Neural progenitor cell (in vitro differentiated cells): ENCODE measurements at regions not wholly inside any gene's neighbourhood (a gene's known extent, or its start where the extent isn't known, plus 50 kb on each side); places are given as distances from the start of the nearest gene placed in this dataset.

Experiments
- DNase-seq: peaks from one replicate; pipeline ENCODE4 v3.0.0-alpha.2; 2016; ENCODE audit warnings: low spot score
- H2AFZ ChIP-seq: fragments of 200-600 bp; sonication (generic); replicated peaks from 2 replicates; pipeline ENCODE4 v1.6.1; 2016; ENCODE audit warnings: antibody characterized with exemption
- H3F3A ChIP-seq: fragments of 200-600 bp; sonication (generic); 2 replicates; pipeline ENCODE4 v1.6.1; 2016; ENCODE audit warnings: antibody characterized with exemption, low read depth
- H3K27ac ChIP-seq: fragments of 200-600 bp; sonication (generic); 2 replicates; pipeline ENCODE4 v1.5.1; 2016; ENCODE audit warnings: mild to moderate bottlenecking
- H3K27me3 ChIP-seq: fragments of 200-600 bp; sonication (generic); 2 replicates; pipeline ENCODE4 v1.6.1; 2016; ENCODE audit warnings: mild to moderate bottlenecking, moderate library complexity
- H3K36me3 ChIP-seq: fragments of 200-600 bp; sonication (generic); 2 replicates; pipeline ENCODE4 v1.5.1; 2016
- H3K4me1 ChIP-seq: fragments of 200-600 bp; sonication (generic); 2 replicates; pipeline ENCODE4 v1.6.1; 2016; ENCODE audit warnings: mixed run types
- H3K4me2 ChIP-seq: fragments of 200-600 bp; sonication (generic); 2 replicates; pipeline ENCODE4 v1.6.1; 2016
- H3K4me3 ChIP-seq: fragments of 200-600 bp; sonication (generic); 2 replicates; pipeline ENCODE4 v1.5.1; 2016
- H3K79me2 ChIP-seq: fragments of 200-600 bp; sonication (generic); 2 replicates; pipeline ENCODE4 v1.6.1; 2016; ENCODE audit warnings: low read depth
- H3K9ac ChIP-seq: fragments of 200-600 bp; sonication (generic); 2 replicates; pipeline ENCODE4 v1.6.1; 2016
- H3K9me3 ChIP-seq: fragments of 200-600 bp; sonication (generic); 2 replicates; pipeline ENCODE4 v1.5.1; 2016; ENCODE audit warnings: low read depth
- H4K20me1 ChIP-seq: fragments of 200-600 bp; sonication (generic); 2 replicates; pipeline ENCODE4 v1.6.1; 2016; ENCODE audit warnings: low read depth
- H3K27ac Mint-ChIP-seq: 3 replicates; pipeline ENCODE4 v1.8.0; 2021; ENCODE audit warnings: mixed read lengths
- H3K27me3 Mint-ChIP-seq: 2 replicates; pipeline ENCODE4 v1.8.0; 2022; ENCODE audit warnings: low read depth, mild to moderate bottlenecking, inconsistent platforms, moderate library complexity, mixed read lengths; ENCODE audit not compliant: insufficient read depth
- H3K36me3 Mint-ChIP-seq: 3 replicates; pipeline ENCODE4 v1.8.0; 2021; ENCODE audit warnings: mixed read lengths
- H3K4me1 Mint-ChIP-seq: 3 replicates; pipeline ENCODE4 v1.8.0; 2021; ENCODE audit warnings: mixed read lengths
- H3K4me3 Mint-ChIP-seq: 3 replicates; pipeline ENCODE4 v1.8.0; 2021; ENCODE audit warnings: mild to moderate bottlenecking, moderate library complexity, mixed read lengths
- H3K9me3 Mint-ChIP-seq: 3 replicates; pipeline ENCODE4 v1.8.0; 2020; ENCODE audit warnings: mixed read lengths
- EZH2 ChIP-seq: fragments of 200-600 bp; sonication (generic); IDR thresholded peaks from 2 replicates; pipeline ENCODE4 v1.6.1; 2017; ENCODE audit warnings: antibody characterized with exemption, mild to moderate bottlenecking, moderate library complexity
- EZH2phosphoT487 ChIP-seq: fragments of 200-600 bp; sonication (generic); IDR thresholded peaks from 2 replicates; pipeline ENCODE4 v1.6.1; 2017; ENCODE audit warnings: antibody characterized with exemption
- TF ChIP-seq, protein P1 (sequence below): fragments of 200-600 bp; sonication (generic); IDR thresholded peaks from 2 replicates; pipeline ENCODE4 v1.5.1; 2017; ENCODE audit warnings: antibody characterized with exemption, mild to moderate bottlenecking

DNA sequence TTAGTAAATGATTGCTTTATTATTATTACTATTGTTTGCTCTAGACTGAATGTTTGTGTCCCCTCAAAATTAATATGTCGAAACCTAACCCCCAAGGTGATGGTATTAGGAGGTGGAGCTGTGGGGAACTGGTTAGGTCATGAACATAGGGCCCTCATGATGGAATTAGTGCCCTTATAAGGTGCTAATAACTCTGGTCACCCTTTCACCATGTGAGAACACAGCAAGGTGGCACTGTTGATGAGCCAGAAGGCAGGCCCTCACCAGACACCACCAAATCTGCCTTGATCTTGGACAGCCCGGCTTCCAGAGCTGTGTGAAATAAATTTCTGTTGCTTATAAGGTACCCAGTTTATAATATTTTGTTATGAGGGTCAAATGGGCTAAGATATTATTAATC, 95.8 kb downstream of the BDNF start:
- H3K4me3 Mint-ChIP-seq: no peak overlapping the region
- no peaks in the 10 kb centered on the region for H3F3A ChIP-seq
- no peaks in the 10 kb centered on the region for H3K9me3 Mint-ChIP-seq
- H3K79me2 ChIP-seq: no peaks in the 10 kb centered on the region
- H3K27ac Mint-ChIP-seq: no peak overlapping the region
- H3K4me3 ChIP-seq: no peak overlapping the region
- no peaks in the 10 kb centered on the region for H4K20me1 ChIP-seq
- H3K4me1 Mint-ChIP-seq: no peaks in the 10 kb centered on the region
- no peaks in the 10 kb centered on the region for H3K36me3 Mint-ChIP-seq
- TF ChIP-seq EZH2phosphoT487: no peak
- TF ChIP-seq, protein P1, sequence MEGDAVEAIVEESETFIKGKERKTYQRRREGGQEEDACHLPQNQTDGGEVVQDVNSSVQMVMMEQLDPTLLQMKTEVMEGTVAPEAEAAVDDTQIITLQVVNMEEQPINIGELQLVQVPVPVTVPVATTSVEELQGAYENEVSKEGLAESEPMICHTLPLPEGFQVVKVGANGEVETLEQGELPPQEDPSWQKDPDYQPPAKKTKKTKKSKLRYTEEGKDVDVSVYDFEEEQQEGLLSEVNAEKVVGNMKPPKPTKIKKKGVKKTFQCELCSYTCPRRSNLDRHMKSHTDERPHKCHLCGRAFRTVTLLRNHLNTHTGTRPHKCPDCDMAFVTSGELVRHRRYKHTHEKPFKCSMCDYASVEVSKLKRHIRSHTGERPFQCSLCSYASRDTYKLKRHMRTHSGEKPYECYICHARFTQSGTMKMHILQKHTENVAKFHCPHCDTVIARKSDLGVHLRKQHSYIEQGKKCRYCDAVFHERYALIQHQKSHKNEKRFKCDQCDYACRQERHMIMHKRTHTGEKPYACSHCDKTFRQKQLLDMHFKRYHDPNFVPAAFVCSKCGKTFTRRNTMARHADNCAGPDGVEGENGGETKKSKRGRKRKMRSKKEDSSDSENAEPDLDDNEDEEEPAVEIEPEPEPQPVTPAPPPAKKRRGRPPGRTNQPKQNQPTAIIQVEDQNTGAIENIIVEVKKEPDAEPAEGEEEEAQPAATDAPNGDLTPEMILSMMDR: no peak
- no peak for TF ChIP-seq EZH2
- H3K27ac ChIP-seq: no peak overlapping the region
- H3K27me3 ChIP-seq: no peaks in the 10 kb centered on the region
- H3K9me3 ChIP-seq: no peaks in the 10 kb centered on the region
- peaks cover 3% of the 10 kb centered on the region for H3K27me3 Mint-ChIP-seq
- H3K4me1 ChIP-seq: peaks cover 3% of the 10 kb centered on the region
- no peak overlapping the region for H2AFZ ChIP-seq
- no peak overlapping the region for H3K9ac ChIP-seq
- no peak for DNase-seq
- no peak overlapping the region for H3K4me2 ChIP-seq
- H3K36me3 ChIP-seq: no peaks in the 10 kb centered on the region

DNA sequence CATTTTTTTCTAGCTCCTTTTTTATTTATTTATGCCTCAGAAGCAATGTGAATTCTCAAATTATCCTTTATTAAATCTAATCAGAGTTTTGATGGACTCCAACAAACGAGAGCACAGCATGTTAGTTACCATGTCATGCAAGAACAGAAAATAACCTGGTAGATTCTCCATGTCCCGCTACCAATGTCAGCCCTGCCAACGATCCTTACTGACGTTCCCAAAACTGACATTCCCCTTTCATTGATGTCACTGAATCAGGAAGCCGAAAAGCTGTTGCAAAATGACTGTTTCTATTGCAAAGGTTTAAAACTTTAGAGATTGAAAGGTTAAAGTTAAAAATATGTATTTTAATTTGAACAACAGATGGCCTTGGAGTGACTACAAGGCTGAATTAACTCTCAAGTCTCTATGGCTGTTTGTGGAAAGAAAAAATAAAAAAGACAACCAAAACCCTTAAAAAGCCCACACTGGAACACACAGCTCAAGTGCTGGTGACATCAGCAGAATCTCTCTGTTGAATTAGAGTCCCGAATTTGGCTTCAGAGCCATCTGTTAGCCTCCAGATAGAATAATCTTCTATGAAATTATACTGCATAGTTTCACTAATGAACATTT, 96.8 kb downstream of the BDNF start:
- Mint-ChIP-seq H3K36me3 (no peaks in the 10 kb centered on the region), H3K27me3 (peaks cover 3% of the 10 kb centered on the region), H3K4me1 (no peaks in the 10 kb centered on the region), H3K9me3 (no peaks in the 10 kb centered on the region), H3K27ac (no peak overlapping the region), H3K4me3 (no peak overlapping the region)
- peaks cover 3% of the 10 kb centered on the region for H3K4me1 ChIP-seq
- H3K79me2 ChIP-seq: no peaks in the 10 kb centered on the region
- TF ChIP-seq EZH2: no peak
- TF ChIP-seq, protein P1: no peak
- no peak for DNase-seq
- no peak overlapping the region for H3K4me2 ChIP-seq
- H3K4me3 ChIP-seq: no peak overlapping the region
- no peak overlapping the region for H3K27ac ChIP-seq
- no peaks in the 10 kb centered on the region for H3K27me3 ChIP-seq
- no peak overlapping the region for H3K9ac ChIP-seq
- no peak overlapping the region for H2AFZ ChIP-seq
- H3F3A ChIP-seq: no peaks in the 10 kb centered on the region
- no peaks in the 10 kb centered on the region for H4K20me1 ChIP-seq
- no peaks in the 10 kb centered on the region for H3K9me3 ChIP-seq
- no peaks in the 10 kb centered on the region for H3K36me3 ChIP-seq

DNA sequence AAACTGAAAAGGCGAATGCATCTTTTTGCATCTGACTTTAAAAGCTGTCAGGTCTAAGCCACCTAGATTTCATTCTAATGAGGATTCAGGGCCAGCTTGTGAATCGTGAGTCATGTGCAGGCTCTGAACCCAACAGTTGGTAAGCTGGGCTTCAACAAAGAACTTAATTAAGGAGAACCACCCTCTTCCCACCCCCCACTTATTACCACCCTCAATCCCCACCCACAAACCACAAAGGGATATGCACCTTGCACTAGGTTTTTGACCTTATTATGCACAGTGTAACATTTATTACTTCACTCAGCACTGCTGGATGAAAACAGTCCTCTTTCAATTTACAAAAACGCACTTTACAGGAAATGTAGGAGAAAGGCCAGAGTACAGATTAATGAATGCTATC, 94.1 kb upstream of the LIN7C start:
- TF ChIP-seq EZH2phosphoT487 (no peak), EZH2 (no peak)
- TF ChIP-seq, protein P1: no peak

More for the DNA sequence above, 94.1 kb upstream of the LIN7C start:
- no peaks in the 10 kb centered on the region for H3K36me3 ChIP-seq
- Mint-ChIP-seq H3K27ac (no peak overlapping the region), H3K9me3 (no peaks in the 10 kb centered on the region), H3K27me3 (peaks cover 3% of the 10 kb centered on the region), H3K36me3 (peaks cover 2% of the 10 kb centered on the region), H3K4me1 (no peaks in the 10 kb centered on the region), H3K4me3 (no peak overlapping the region)
- no peak overlapping the region for H3K4me2 ChIP-seq
- H3K27ac ChIP-seq: no peak overlapping the region
- no peaks in the 10 kb centered on the region for H3F3A ChIP-seq
- no peaks in the 10 kb centered on the region for H3K9me3 ChIP-seq
- H3K4me1 ChIP-seq: peaks cover 3% of the 10 kb centered on the region
- H2AFZ ChIP-seq: no peak overlapping the region
- H3K4me3 ChIP-seq: no peak overlapping the region
- DNase-seq: no peak
- no peaks in the 10 kb centered on the region for H4K20me1 ChIP-seq
- no peaks in the 10 kb centered on the region for H3K27me3 ChIP-seq
- no peaks in the 10 kb centered on the region for H3K79me2 ChIP-seq
- H3K9ac ChIP-seq: no peak overlapping the region
